ENCODE measurements at regions not wholly inside any gene's neighbourhood (a gene's known extent, or its start where the extent isn't known, plus 50 kb on each side); places are given as distances from the start of the nearest gene placed in this dataset.

DNA sequence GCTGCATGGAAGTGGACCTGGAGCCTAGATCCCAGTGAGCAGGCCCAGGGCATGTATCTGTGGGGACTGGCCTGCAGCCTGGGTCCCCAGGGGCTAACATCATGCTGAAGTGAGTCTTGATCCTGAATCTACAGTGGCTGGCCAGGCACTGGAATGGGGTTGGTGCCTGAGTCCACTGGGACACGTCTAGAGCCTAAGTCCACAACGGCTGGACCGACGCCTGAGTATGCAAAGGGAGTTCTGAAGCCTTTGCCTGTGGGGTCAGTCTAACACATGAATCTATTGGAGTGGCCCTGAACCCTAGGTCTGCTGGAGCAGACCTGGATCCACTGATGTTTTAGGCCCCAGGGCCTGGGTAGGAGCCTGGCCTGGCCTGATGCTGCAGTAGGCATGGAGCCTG lies 665.5 kb downstream of the DCDC2C start:
- TF ChIP-seq, protein P1, sequence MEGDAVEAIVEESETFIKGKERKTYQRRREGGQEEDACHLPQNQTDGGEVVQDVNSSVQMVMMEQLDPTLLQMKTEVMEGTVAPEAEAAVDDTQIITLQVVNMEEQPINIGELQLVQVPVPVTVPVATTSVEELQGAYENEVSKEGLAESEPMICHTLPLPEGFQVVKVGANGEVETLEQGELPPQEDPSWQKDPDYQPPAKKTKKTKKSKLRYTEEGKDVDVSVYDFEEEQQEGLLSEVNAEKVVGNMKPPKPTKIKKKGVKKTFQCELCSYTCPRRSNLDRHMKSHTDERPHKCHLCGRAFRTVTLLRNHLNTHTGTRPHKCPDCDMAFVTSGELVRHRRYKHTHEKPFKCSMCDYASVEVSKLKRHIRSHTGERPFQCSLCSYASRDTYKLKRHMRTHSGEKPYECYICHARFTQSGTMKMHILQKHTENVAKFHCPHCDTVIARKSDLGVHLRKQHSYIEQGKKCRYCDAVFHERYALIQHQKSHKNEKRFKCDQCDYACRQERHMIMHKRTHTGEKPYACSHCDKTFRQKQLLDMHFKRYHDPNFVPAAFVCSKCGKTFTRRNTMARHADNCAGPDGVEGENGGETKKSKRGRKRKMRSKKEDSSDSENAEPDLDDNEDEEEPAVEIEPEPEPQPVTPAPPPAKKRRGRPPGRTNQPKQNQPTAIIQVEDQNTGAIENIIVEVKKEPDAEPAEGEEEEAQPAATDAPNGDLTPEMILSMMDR (conservative IDR thresholded peaks at IDR 0.05): no peak
- no peak for TF ChIP-seq EZH2 (IDR thresholded peaks at IDR 0.05; ENCODE audit: low read depth)
